ENCODE measurements at regions not wholly inside any gene's neighbourhood (a gene's known extent, or its start where the extent isn't known, plus 50 kb on each side); places are given as distances from the start of the nearest gene placed in this dataset.

- no peak for TF ChIP-seq BMI1 (IDR thresholded peaks at IDR 0.05; ENCODE audit: borderline replicate concordance)
- TF ChIP-seq MXI1 (IDR thresholded peaks at IDR 0.05; ENCODE audit: low read depth, low read length) = no peak
- no peak for TF ChIP-seq POLR2A (IDR thresholded peaks at IDR 0.05; ENCODE audit: low read depth, low read length)
- no peak for TF ChIP-seq BCLAF1 (IDR thresholded peaks at IDR 0.05)
- no peak for TF ChIP-seq ZNF592 (IDR thresholded peaks at IDR 0.05)
- no peak for TF ChIP-seq NFYB (IDR thresholded peaks at IDR 0.05; ENCODE audit: insufficient read depth, low read depth, low read length)
- TF ChIP-seq PML (IDR thresholded peaks at IDR 0.05; ENCODE audit: low read length) = no peak
- no peak for TF ChIP-seq FOXM1 (IDR thresholded peaks at IDR 0.05; ENCODE audit: low read depth, low read length)
- TF ChIP-seq SRF (IDR thresholded peaks at IDR 0.05; ENCODE audit: low read depth in 2 of 2, low read length in 2 of 2) = no peak
- no peak for TF ChIP-seq CTCF (IDR thresholded peaks at IDR 0.05 in 2 of 3, conservative IDR thresholded peaks at IDR 0.05 in 1 of 3; ENCODE audit: control insufficient read depth in 2 of 3, extremely low read depth in 1 of 3, insufficient read depth in 1 of 3, low read depth in 3 of 3, low read length in 3 of 3)
- no peak for TF ChIP-seq BCL11A (IDR thresholded peaks at IDR 0.05; ENCODE audit: low read depth, low read length)
- TF ChIP-seq POLR2AphosphoS5 (IDR thresholded peaks at IDR 0.05; ENCODE audit: low read length) = no peak
Measured at GRCh38 chr13:81223778-81224177, 882.9 kb upstream of the SPRY2 start.

Data from GM12878 (cell line).